ENCODE measurements at regions not wholly inside any gene's neighbourhood (a gene's known extent, or its start where the extent isn't known, plus 50 kb on each side); places are given as distances from the start of the nearest gene placed in this dataset.

- H3K4me3 ChIP-seq (ENCODE audit: low read depth in 2 of 2, low read length in 1 of 2), result no peak overlapping the region
- POLR2A ChIA-PET, result no interaction called here
- H4K20me1 ChIP-seq (ENCODE audit: insufficient read depth), result no peaks in the 10 kb centered on the region
- CTCF ChIA-PET, result no interaction called here
- no peaks in the 10 kb centered on the region for H3K79me2 ChIP-seq (ENCODE audit: insufficient read depth)
- 99% methylated on average over 6 of the region's 6 CpGs for WGBS (ENCODE audit: low lambda C conversion rate)
- TF ChIP-seq NFIC (IDR thresholded peaks at IDR 0.05; ENCODE audit: borderline replicate concordance), result no peak
- no peak for TF ChIP-seq SIN3A (IDR thresholded peaks at IDR 0.05; ENCODE audit: borderline replicate concordance, low read depth, low read length)
- TF ChIP-seq FOSL2 (IDR thresholded peaks at IDR 0.05; ENCODE audit: borderline replicate concordance, low read depth), result no peak
- no peak for TF ChIP-seq USF1 (IDR thresholded peaks at IDR 0.05; ENCODE audit: borderline replicate concordance, low read depth)
- no peak for TF ChIP-seq IRF3 (IDR thresholded peaks at IDR 0.05; ENCODE audit: low read depth, low read length)
- no peak for TF ChIP-seq POLR2AphosphoS5 (IDR thresholded peaks at IDR 0.05; ENCODE audit: low read depth, low read length)
- no peak overlapping the region for H3K9ac ChIP-seq
- no peak overlapping the region for H3K4me2 ChIP-seq
- H3K9me2 ChIP-seq, result no peaks in the 10 kb centered on the region
- DNase-seq, result no peak
- no peaks in the 10 kb centered on the region for H3K9me3 ChIP-seq
- H2AFZ ChIP-seq (ENCODE audit: low read depth), result no peak overlapping the region
- H3K4me1 ChIP-seq (ENCODE audit: control insufficient read depth in 1 of 2, insufficient read depth in 2 of 2, low read depth in 1 of 2, low read length in 1 of 2), result no peaks in the 10 kb centered on the region; a peak in 1 of 4 replicates
- H3K27me3 ChIP-seq (ENCODE audit: insufficient read depth), result no peaks in the 10 kb centered on the region
- no peaks in the 10 kb centered on the region for H3K36me3 ChIP-seq (replicated peaks in 1 of 2; ENCODE audit: control insufficient read depth in 1 of 2, insufficient read depth in 2 of 2, low read length in 1 of 2)
- no peak overlapping the region for H3K27ac ChIP-seq (ENCODE audit: low read depth in 2 of 2, low read length in 1 of 2)
- no peaks in the 10 kb centered on the region for H3F3A ChIP-seq (replicated peaks; ENCODE audit: insufficient read depth)
Observed at GRCh38 chr6:11324453-11325015, 92.1 kb upstream of the NEDD9 start.

GRCh38 chr6:11323666-11324452 is 91.4 kb upstream of the NEDD9 start:
- H3K9ac ChIP-seq, result no peak overlapping the region
- H4K20me1 ChIP-seq (ENCODE audit: insufficient read depth), result no peaks in the 10 kb centered on the region
- H3K4me2 ChIP-seq, result no peak overlapping the region
- no peaks in the 10 kb centered on the region for H3K79me2 ChIP-seq (ENCODE audit: insufficient read depth)
- H3K4me1 ChIP-seq (ENCODE audit: control insufficient read depth in 1 of 2, insufficient read depth in 2 of 2, low read depth in 1 of 2, low read length in 1 of 2), result peaks cover 0 to 5% of the 10 kb centered on the region in 2 experiments; a peak in 2 of 4 replicates
- no peak overlapping the region for H3K27ac ChIP-seq (ENCODE audit: low read depth in 2 of 2, low read length in 1 of 2)
- no peak for DNase-seq
- H3K9me3 ChIP-seq, result no peaks in the 10 kb centered on the region
- no peak overlapping the region for H2AFZ ChIP-seq (ENCODE audit: low read depth)
- 87% methylated on average over 16 of the region's 16 CpGs for WGBS (ENCODE audit: low lambda C conversion rate)
- no peaks in the 10 kb centered on the region for H3K36me3 ChIP-seq (replicated peaks in 1 of 2; ENCODE audit: control insufficient read depth in 1 of 2, insufficient read depth in 2 of 2, low read length in 1 of 2)
- CTCF ChIA-PET, result no interaction called here
- TF ChIP-seq MXI1 (IDR thresholded peaks at IDR 0.05; ENCODE audit: low read depth, low read length) (no peak), TEAD4 (IDR thresholded peaks at IDR 0.05; ENCODE audit: borderline replicate concordance, insufficient read depth) (no peak), EZH2phosphoT487 (IDR thresholded peaks at IDR 0.05; ENCODE audit: borderline replicate concordance, low read depth) (no peak), CTCF (IDR thresholded peaks at IDR 0.05) (no peak), GATA2 (CRISPR knock-in tag; IDR thresholded peaks at IDR 0.05) (no peak), JUND (IDR thresholded peaks at IDR 0.05) (no peak), FOXJ3 (CRISPR knock-in tag; IDR thresholded peaks at IDR 0.05) (no peak), FOXM1 (IDR thresholded peaks at IDR 0.05; ENCODE audit: low read depth) (no peak), PBX3 (IDR thresholded peaks at IDR 0.05) (no peak), IRF3 (IDR thresholded peaks at IDR 0.05; ENCODE audit: low read depth, low read length) (no peak), RAD21 (IDR thresholded peaks at IDR 0.05; ENCODE audit: low read length) (no peak), SIN3A (IDR thresholded peaks at IDR 0.05; ENCODE audit: borderline replicate concordance, low read depth, low read length) (no peak), NRF1 (IDR thresholded peaks at IDR 0.05; ENCODE audit: low read depth, low read length) (no peak), USF1 (IDR thresholded peaks at IDR 0.05; ENCODE audit: borderline replicate concordance, low read depth) (no peak)
- H3K9me2 ChIP-seq, result no peaks in the 10 kb centered on the region
- H3K4me3 ChIP-seq (ENCODE audit: low read depth in 2 of 2, low read length in 1 of 2), result no peak overlapping the region
- POLR2A ChIA-PET, result no interaction called here
- H3K27me3 ChIP-seq (ENCODE audit: insufficient read depth), result no peaks in the 10 kb centered on the region
- H3F3A ChIP-seq (replicated peaks; ENCODE audit: insufficient read depth), result peaks cover 4% of the 10 kb centered on the region
